B cell (primary cell): ENCODE measurements at regions not wholly inside any gene's neighbourhood (a gene's known extent, or its start where the extent isn't known, plus 50 kb on each side); places are given as distances from the start of the nearest gene placed in this dataset.

Experiments
- ATAC-seq: fragments of 200-7000 bp; cut with Tn5 transposase; one replicate; pipeline ENCODE4 v1.10.0; 2021; ENCODE audit warnings: low read depth, mild to moderate bottlenecking, moderate number of reproducible peaks, moderate library complexity
- CTCF ChIA-PET: fragments of 350-600 bp; sonication (Branson Sonifier 250); formaldehyde crosslinking; loops from one replicate; lab custom pipeline; 2021; ENCODE audit warnings: antibody characterized with exemption, inconsistent platforms; lab: Charles Lee
- POLR2A ChIA-PET: fragments of 350-600 bp; sonication (Branson Sonifier 250); formaldehyde crosslinking; loops from one replicate; lab custom pipeline; 2021; ENCODE audit warnings: antibody characterized with exemption; lab: Charles Lee
- DNase-seq: peaks from one replicate; pipeline ENCODE4 v3.0.0; 2013
- H2AFZ ChIP-seq: 2 replicates; pipeline ENCODE4 v1.6.1; 2012; ENCODE audit warnings: mild to moderate bottlenecking, low read depth, low read length; ENCODE audit not compliant: insufficient read depth, poor library complexity, severe bottlenecking
- H3K27ac ChIP-seq, 2 donors: 1 replicate in 1 of 2; 2 replicates in 1 of 2; pipeline ENCODE4 v1.5.1; 2012 to 2013; ENCODE audit warnings: low read length in 2 of 2, mild to moderate bottlenecking in 2 of 2, moderate library complexity in 1 of 2
- H3K27me3 ChIP-seq, 4 experiments: fragments of 200-600 bp in 1 of 4; sonication (generic) in 1 of 4; replicated peaks in 1 of 4; 1 replicate in 2 of 4; 2 replicates in 2 of 4; pipeline versions ENCODE4 v1.6.1 to v1.7.0; 2013 to 2016; ENCODE audit warnings: low read length in 3 of 4, mild to moderate bottlenecking in 2 of 4, mixed read lengths in 1 of 4, moderate library complexity in 1 of 4; ENCODE audit not compliant: insufficient read depth in 4 of 4, control insufficient read depth in 3 of 4; ENCODE audit errors: control extremely low read depth in 1 of 4
- H3K36me3 ChIP-seq, 2 experiments: replicated peaks in 1 of 2; 1 replicate in 1 of 2; 2 replicates in 1 of 2; pipeline versions ENCODE4 v1.6.1 to v1.7.1; 2013; ENCODE audit warnings: low read length in 1 of 2; ENCODE audit not compliant: insufficient read depth in 2 of 2, control insufficient read depth in 1 of 2; ENCODE audit errors: control extremely low read depth in 1 of 2, extremely low read depth in 1 of 2
- H3K4me1 ChIP-seq, 2 donors: fragments of 200-600 bp in 1 of 2; sonication (generic) in 1 of 2; 1 replicate in 1 of 2; 2 replicates in 1 of 2; pipeline versions ENCODE4 v1.5.1 to v1.6.1; 2013 to 2017; ENCODE audit warnings: low read length in 2 of 2; ENCODE audit not compliant: control insufficient read depth in 2 of 2, insufficient read depth in 2 of 2
- H3K4me2 ChIP-seq: replicated peaks from 2 replicates; pipeline ENCODE3; 2012; ENCODE audit warnings: mild to moderate bottlenecking, low read depth, low read length; ENCODE audit not compliant: poor library complexity, severe bottlenecking
- H3K4me3 ChIP-seq, 5 experiments: fragments of 200-600 bp in 1 of 5; sonication (generic) in 1 of 5; 1 replicate in 3 of 5; 2 replicates in 2 of 5; pipeline versions ENCODE4 v1.5.1 to v1.7.0; 2011 to 2016; ENCODE audit warnings: low read length in 4 of 5, mild to moderate bottlenecking in 4 of 5, low read depth in 2 of 5, control low read depth in 1 of 5, moderate library complexity in 1 of 5; ENCODE audit not compliant: insufficient read depth in 1 of 5; ENCODE audit errors: control extremely low read depth in 1 of 5, extremely low read depth in 1 of 5
- H3K79me2 ChIP-seq: fragments of 200-600 bp; sonication (generic); one replicate; pipeline ENCODE4 v1.6.0; 2016; ENCODE audit warnings: low read length; ENCODE audit not compliant: control insufficient read depth, insufficient read depth
- H3K9ac ChIP-seq: fragments of 200-600 bp; sonication (generic); 2 replicates; pipeline ENCODE4 v1.6.1; 2017; ENCODE audit warnings: mild to moderate bottlenecking, low read length, moderate library complexity
- H3K9me3 ChIP-seq, 3 donors: one replicate each; pipeline versions ENCODE4 v1.6.1 to v1.7.1; 2013; ENCODE audit warnings: low read length in 2 of 3; ENCODE audit not compliant: control insufficient read depth in 2 of 3, insufficient read depth in 1 of 3; ENCODE audit errors: control extremely low read depth in 1 of 3
- H4K20me1 ChIP-seq: 2 replicates; pipeline ENCODE4 v1.6.0; 2012; ENCODE audit warnings: mild to moderate bottlenecking, low read length; ENCODE audit not compliant: insufficient read depth, control insufficient read depth, poor library complexity, severe bottlenecking
- H3K27ac Mint-ChIP-seq: one replicate; pipeline ENCODE4 v1.8.0; 2021; ENCODE audit warnings: mixed read lengths
- H3K27me3 Mint-ChIP-seq: one replicate; pipeline ENCODE4 v1.8.0; 2021; ENCODE audit warnings: mixed read lengths
- H3K4me1 Mint-ChIP-seq: one replicate; pipeline ENCODE4 v1.8.0; 2021; ENCODE audit warnings: mixed read lengths
- H3K4me3 Mint-ChIP-seq: one replicate; pipeline ENCODE4 v1.8.0; 2021; ENCODE audit warnings: mixed read lengths
- H3K9me3 Mint-ChIP-seq: one replicate; pipeline ENCODE4 v1.8.0; 2022; ENCODE audit warnings: mixed read lengths; ENCODE audit not compliant: insufficient read depth
- CTCF ChIP-seq: fragments of 200-600 bp; IDR thresholded peaks from one replicate; pipeline ENCODE4 v1.8.0; 2022; ENCODE audit warnings: antibody characterized with exemption, mild to moderate bottlenecking
- EZH2 ChIP-seq: IDR thresholded peaks from 2 replicates; pipeline ENCODE4 v1.6.1; 2012; ENCODE audit warnings: borderline replicate concordance, low read depth, mild to moderate bottlenecking, moderate library complexity, low read length; ENCODE audit not compliant: insufficient read depth, poor library complexity, severe bottlenecking
- WGBS: methylation state at CpG from one replicate; pipeline ENCODE4 v1.1.5; 2013; ENCODE audit warnings: missing lambda C conversion rate; ENCODE audit not compliant: insufficient coverage; 5-methylcytosine and 5-hydroxymethylcytosine counted together
- intact Hi-C: fragments of 100-400 bp; cut with micrococcal nuclease; formaldehyde crosslinking; loops from one replicate; pipeline ENCODE4 v1.10.0; 2022

DNA sequence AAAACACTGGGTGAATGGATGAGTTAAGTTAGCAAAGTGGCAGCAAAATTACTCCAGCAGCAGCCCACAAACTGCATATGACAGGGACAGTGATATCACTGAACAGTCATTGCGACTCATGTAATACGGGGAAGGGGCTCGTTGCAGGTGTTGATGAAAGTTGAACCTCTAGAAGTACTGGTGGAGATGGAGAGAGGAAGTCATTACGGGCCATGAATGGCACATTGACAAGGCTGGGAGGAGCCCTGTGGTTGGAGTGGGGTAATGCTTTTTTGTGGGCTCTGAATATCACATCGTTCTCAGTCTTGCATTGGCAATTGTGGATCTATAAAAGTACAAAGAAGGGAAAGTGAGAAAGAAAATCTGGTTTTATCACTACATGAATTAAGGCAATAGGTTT, 278.1 kb downstream of the ZPLD1 start:
- DNase-seq (no peak), ATAC-seq (no peak)
- H3K27ac ChIP-seq: no peak overlapping the region
- intact Hi-C loops: no loop called here
- no peaks in the 10 kb centered on the region for H3K9me3 ChIP-seq
- peaks cover 3% of the 10 kb centered on the region for H3K27me3 Mint-ChIP-seq
- H3K27me3 ChIP-seq: no peaks in the 10 kb centered on the region
- POLR2A ChIA-PET: no interaction called here
- H3K27ac Mint-ChIP-seq: no peak overlapping the region
- H3K36me3 ChIP-seq: no peaks in the 10 kb centered on the region
- H2AFZ ChIP-seq: no peak overlapping the region
- H3K9me3 Mint-ChIP-seq: no peaks in the 10 kb centered on the region
- no peaks in the 10 kb centered on the region for H3K4me1 Mint-ChIP-seq
- TF ChIP-seq CTCF (no peak), EZH2 (no peak)
- H3K79me2 ChIP-seq: no peaks in the 10 kb centered on the region
- no peak overlapping the region for H3K4me2 ChIP-seq
- no peaks in the 10 kb centered on the region for H4K20me1 ChIP-seq
- WGBS: 83% methylated on average over 3 of the region's 5 CpGs
- no peak overlapping the region for H3K4me3 ChIP-seq
- no peak overlapping the region for H3K4me3 Mint-ChIP-seq
- H3K9ac ChIP-seq: no peak overlapping the region
- H3K4me1 ChIP-seq: no peaks in the 10 kb centered on the region
- CTCF ChIA-PET: no interaction called here

- no peak overlapping the region for H3K27ac Mint-ChIP-seq
- H3K4me3 Mint-ChIP-seq: no peak overlapping the region
- Histone ChIP-seq H3K4me2 (no peak overlapping the region), H3K4me3 (no peak overlapping the region), H3K27me3 (no peaks in the 10 kb centered on the region), H2AFZ (no peak overlapping the region), H3K9me3 (no peaks in the 10 kb centered on the region), H3K27ac (no peak overlapping the region), H3K79me2 (no peaks in the 10 kb centered on the region), H3K9ac (no peak overlapping the region), H3K36me3 (no peaks in the 10 kb centered on the region), H3K4me1 (no peaks in the 10 kb centered on the region), H4K20me1 (no peaks in the 10 kb centered on the region)
- H3K27me3 Mint-ChIP-seq: peaks cover 3% of the 10 kb centered on the region
- no peaks in the 10 kb centered on the region for H3K4me1 Mint-ChIP-seq
- ATAC-seq (no peak), DNase-seq (no peak)
- no peaks in the 10 kb centered on the region for H3K9me3 Mint-ChIP-seq
- ChIA-PET CTCF (no interaction called here), POLR2A (no interaction called here)
- intact Hi-C loops: no loop called here
- 100% methylated on average over 1 of the region's 3 CpGs for WGBS
- TF ChIP-seq EZH2 (no peak), CTCF (no peak)
Measured at GRCh38 chr3:102714567-102714966, 279.8 kb downstream of the ZPLD1 start.
